IMR-90 (cell line): ENCODE measurements at regions not wholly inside any gene's neighbourhood (a gene's known extent, or its start where the extent isn't known, plus 50 kb on each side); places are given as distances from the start of the nearest gene placed in this dataset.

Source experiments
- MAFK ChIP-seq: IDR thresholded peaks from 2 replicates; pipeline ENCODE4 v1.6.1; 2012; ENCODE audit warnings: low read depth, low read length, improper control_type of control experiment
- MAZ ChIP-seq: IDR thresholded peaks from 2 replicates; pipeline ENCODE4 v1.6.1; 2012; ENCODE audit warnings: low read depth, mild to moderate bottlenecking, low read length, improper control_type of control experiment, moderate library complexity, borderline replicate concordance
- POLR2A ChIP-seq: IDR thresholded peaks from 2 replicates; pipeline ENCODE4 v1.6.1; 2012; ENCODE audit warnings: mild to moderate bottlenecking, low read depth, low read length
- RAD21 ChIP-seq: IDR thresholded peaks from 2 replicates; pipeline ENCODE4 v1.6.1; 2012; ENCODE audit warnings: low read length, improper control_type of control experiment
- RCOR1 ChIP-seq: IDR thresholded peaks from 2 replicates; pipeline ENCODE4 v1.6.1; 2012; ENCODE audit warnings: mild to moderate bottlenecking, low read length, improper control_type of control experiment; ENCODE audit not compliant: insufficient replicate concordance
- TF ChIP-seq, protein P1 (sequence below): conservative IDR thresholded peaks from 2 replicates; pipeline ENCODE4 v1.5.1; 2012; ENCODE audit warnings: mild to moderate bottlenecking, low read depth, low read length, improper control_type of control experiment
- TF ChIP-seq, protein P2 (sequence below): fragments of 150-350 bp; IDR thresholded peaks from 2 replicates; pipeline ENCODE4 v1.6.1; 2017; ENCODE audit warnings: mild to moderate bottlenecking, antibody characterized with exemption, low read length, low read depth

DNA sequence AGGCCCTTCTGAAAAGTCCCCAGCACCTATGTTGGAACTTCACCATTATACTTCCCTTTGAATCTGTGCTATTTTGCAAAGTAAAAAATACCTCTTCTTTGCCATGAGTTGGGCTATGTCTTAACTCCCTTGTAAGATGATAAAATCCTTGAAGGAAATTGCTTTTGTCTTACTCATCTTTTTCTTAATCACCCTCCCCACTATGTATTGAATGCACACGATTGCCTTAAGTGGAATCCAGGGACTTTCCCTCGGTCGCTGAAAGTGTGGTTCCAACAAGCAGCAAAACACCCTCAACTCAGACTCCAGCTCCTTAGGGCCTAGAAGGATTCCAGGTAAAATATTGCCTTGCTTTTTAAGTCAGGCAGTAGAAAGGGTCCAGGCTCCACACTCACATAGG is 173.2 kb upstream of the ARL4C start:
- TF ChIP-seq, protein P1, sequence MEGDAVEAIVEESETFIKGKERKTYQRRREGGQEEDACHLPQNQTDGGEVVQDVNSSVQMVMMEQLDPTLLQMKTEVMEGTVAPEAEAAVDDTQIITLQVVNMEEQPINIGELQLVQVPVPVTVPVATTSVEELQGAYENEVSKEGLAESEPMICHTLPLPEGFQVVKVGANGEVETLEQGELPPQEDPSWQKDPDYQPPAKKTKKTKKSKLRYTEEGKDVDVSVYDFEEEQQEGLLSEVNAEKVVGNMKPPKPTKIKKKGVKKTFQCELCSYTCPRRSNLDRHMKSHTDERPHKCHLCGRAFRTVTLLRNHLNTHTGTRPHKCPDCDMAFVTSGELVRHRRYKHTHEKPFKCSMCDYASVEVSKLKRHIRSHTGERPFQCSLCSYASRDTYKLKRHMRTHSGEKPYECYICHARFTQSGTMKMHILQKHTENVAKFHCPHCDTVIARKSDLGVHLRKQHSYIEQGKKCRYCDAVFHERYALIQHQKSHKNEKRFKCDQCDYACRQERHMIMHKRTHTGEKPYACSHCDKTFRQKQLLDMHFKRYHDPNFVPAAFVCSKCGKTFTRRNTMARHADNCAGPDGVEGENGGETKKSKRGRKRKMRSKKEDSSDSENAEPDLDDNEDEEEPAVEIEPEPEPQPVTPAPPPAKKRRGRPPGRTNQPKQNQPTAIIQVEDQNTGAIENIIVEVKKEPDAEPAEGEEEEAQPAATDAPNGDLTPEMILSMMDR, result no peak
- peak; percentile 29; the same call in 1 of the 2 replicates for TF ChIP-seq MAFK
- TF ChIP-seq, protein P2, sequence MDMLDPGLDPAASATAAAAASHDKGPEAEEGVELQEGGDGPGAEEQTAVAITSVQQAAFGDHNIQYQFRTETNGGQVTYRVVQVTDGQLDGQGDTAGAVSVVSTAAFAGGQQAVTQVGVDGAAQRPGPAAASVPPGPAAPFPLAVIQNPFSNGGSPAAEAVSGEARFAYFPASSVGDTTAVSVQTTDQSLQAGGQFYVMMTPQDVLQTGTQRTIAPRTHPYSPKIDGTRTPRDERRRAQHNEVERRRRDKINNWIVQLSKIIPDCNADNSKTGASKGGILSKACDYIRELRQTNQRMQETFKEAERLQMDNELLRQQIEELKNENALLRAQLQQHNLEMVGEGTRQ, result no peak
- TF ChIP-seq MAZ, result no peak; the same call in 1 of the 2 replicates
- no peak for TF ChIP-seq POLR2A
- TF ChIP-seq RAD21, result no peak; the same call in 1 of the 2 replicates
- peak; percentile 9 for TF ChIP-seq RCOR1
